ENCODE measurements at regions not wholly inside any gene's neighbourhood (a gene's known extent, or its start where the extent isn't known, plus 50 kb on each side); places are given as distances from the start of the nearest gene placed in this dataset.
A peak's percentile ranks its signal among the peaks of the same experiment; 100 is the strongest.
"Not testable (repeated sequence)": the region's sequence is repeated elsewhere in the genome, so short reads cannot be mapped to it uniquely, and the experiment has no call there.

DNA sequence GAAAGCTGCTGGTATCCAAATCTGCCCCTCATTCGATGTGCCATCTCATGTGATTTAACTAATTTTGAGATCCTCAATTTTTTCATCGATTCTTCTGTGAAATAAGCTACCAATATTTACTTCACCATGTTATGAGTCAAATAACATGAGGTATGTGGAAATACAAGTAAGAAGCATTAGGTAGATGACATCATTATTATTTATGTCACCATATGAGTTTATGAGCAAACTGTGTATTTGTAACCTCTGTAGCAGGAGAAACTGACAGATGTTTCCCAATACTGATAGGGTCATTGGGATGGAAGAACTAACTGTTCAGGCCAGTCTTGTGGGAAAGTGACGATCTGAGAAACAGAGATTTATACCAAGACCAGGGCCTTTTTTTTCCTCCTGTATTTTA lies 229.4 kb upstream of the GOT2 start:
- no peak for DNase-seq

DNA sequence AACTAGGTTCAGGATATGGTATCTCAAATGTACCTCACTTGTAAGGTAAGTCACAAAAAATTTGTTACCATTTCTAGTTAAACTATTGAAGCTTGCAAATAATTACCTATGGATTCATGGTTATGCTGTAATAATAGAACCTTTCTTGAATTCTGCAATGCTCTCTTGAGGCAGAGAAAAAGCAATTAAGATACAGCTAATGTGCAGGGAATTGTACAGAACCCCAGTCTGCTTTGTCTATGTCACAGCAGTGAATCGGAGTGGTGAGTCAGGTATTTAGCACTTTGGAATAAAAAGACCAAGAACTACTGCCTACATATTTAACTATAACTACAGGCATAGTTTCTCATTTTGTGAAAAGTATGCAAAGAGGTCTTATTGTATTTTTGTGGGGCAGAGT lies 228.7 kb upstream of the GOT2 start:
- no peak for DNase-seq

DNA sequence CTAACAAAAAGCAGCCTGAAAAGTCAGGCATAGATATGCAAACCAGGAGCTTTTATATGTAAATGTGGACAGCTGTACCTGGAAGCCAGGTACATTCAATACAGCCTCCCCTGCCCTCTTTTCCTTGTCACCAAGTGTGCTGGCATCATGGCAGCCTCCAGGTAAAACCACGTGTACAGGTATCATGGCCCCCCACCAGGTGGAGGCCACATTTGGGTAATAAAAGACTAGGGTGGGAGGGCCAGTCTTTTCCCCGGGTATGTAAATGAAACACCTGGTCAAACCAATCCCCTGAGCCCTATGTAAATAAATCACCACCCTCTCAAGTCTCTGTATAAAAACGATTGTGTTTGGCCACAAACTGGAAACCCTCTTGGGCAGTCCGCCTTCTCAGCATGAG lies 226.4 kb upstream of the GOT2 start:
- peak; percentile 3 for DNase-seq

DNA sequence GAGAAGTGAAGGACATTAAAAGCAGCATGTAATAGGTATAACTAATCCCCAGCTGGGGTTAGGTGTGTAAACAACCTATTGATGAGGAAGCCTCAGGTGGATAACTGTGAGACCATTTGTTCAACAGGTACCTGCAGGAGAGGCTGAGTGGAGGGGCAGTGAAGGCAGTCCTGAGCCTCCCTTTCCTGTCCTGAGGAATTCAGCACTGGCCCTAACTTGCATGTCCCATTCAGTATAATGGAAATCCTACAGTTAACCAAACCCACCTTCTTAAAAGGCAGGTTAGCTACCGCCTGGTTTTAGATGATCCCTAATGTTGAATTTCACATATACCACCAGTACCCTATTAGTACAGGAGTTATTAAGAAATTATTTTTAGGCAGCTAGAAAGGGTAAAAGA lies 225.9 kb upstream of the GOT2 start:
- DNase-seq = no peak

DNA sequence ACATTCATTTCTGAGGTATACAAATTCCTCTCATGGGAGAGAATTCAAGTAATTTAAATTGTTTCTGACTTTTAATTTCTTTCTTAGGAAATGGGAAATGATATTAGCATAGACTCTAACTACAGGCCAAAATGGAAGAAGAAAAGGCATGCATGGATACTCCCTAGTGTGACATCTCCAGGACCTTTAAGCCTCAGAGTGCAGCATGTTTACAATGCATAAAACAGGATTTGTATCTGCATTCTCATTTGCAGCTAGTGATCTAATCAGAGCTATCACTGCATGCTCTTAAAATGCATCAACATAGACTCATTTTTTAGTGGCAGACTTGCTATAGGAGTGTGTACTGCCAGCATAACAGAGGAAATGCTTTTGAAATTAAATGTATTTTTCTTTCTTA lies 224.6 kb upstream of the GOT2 start:
- no peak for DNase-seq

DNA sequence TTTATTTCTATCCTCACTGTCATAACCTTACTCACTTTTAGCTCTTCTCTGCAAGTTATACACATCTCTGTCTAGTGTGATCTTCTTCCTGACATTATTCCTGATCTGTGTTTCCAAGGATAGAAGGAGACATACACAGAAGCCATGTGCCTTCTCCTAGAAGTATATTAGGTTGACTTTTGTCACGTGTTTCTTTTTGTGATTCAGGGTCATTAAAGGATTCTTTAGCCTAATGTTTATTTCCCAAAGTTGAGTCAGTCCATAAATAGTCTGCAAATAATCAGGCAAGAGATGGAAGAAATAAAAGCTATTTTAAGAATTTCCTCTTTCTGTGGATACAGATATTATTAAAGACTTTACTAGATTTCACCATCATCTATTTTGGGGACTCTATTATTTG lies 214.1 kb upstream of the GOT2 start:
- DNase-seq = no peak

DNA sequence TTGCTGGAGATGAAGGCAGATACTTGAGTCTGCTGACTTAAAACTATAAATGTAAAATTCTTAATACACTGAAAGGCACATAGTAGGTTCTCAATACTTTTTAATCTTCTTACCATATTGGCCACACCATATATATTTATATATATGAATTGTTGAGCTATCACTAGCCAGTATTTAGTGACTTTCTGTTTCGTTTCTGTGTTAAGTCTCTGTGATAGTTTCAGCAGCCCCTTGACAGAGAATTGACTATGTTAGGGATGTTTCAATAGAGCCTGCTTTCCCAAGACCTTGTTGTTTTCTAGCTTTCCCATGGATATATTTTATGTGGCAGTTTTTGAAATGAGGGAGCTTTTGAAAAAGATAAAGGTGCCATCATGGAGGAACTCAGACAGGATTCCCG lies 206.5 kb upstream of the GOT2 start:
- DNase-seq = no peak

DNA sequence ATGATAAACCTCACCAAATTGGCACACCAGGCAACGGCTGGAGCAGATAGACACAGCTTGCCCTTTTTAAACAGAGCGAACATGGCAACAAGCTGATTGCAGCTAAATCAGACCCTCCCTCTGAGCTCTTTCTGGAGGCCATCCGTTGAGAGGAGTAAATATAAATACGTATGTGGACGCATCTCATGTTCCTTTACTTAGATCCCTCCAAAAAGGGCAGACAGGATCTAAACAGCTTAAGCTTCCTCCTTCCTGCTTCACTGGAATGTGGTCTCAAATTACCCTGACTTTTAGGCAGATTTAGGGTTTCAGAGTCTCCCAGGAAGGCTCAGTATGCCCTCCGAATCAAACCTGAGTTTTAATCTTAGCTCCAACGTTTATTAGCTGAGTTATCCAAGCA lies 204.7 kb upstream of the GOT2 start:
- no peak for DNase-seq

DNA sequence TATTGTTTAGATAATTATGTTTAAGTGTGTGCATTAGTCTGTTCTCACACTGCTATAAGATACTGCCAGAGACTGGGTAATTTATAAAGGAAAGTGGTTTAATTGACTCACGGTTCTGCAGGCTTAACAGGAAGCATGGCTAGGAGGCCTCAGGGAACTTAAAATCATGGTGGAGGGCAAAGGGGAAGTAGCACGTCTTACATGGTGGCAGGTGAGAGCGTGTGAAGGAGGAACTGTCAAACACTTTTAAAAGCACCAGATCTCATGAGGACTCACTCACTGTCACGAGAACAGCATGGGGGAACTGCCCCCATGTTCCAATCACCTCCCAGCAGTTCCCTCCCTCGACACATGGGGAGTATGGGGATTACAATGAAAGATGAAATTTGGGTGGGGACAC lies 203.5 kb upstream of the GOT2 start:
- no peak for DNase-seq

DNA sequence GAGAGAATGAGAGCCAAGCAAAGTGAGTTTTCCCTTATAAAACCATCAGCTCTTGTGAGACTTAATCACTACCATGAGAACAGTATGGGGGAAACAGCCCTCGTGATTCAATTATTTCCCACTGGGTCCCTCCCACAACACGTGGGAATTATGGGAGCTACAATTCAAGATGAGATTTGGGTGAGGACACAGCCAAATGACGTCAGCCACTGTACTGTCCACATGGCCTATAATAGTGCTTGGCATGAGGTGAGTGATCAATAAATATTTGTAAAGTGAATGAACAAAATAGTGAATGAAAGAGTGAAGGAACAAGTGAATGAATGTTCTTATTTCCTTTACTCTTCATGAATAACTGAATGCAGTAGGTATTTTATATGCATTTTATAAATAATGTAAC lies 199.1 kb upstream of the GOT2 start:
- no peak for DNase-seq

DNA sequence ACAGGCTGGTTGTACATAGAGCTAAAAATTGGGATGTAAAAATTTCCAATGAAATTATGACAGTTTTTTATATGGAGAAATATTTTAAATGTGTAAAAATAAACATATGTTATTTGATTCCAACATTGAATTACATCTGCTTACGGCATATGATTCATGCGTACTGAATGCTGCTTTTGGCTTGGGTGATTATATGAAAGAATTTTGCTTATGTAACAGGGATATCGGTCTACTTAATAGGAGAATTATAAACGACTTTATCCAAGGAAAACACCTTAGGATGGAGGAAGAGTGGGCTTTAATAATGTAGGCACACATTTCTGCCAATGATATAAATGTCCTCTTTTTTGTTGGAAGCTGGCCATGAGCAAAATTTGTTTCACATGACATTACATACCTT lies 197.3 kb upstream of the GOT2 start:
- no peak for DNase-seq

DNA sequence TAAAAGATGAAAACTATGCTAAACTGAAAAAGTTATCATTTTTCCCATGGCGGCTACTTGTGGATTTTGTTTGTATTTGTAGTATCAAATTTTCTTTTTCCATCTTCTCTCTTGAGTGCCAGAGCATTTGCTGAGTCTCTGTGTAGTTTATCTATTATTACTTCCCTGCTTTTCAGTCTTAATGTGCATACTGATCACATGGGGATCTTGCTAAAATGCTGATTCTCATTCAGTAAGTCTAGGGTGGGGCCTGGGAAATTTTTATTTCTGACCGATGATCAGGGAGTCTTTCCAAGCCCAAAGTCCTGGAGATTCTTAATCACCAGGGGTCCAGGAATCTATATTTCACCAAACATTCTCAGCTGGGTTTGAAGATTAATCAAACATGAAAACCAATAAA lies 189.0 kb upstream of the GOT2 start:
- DNase-seq = no peak

DNA sequence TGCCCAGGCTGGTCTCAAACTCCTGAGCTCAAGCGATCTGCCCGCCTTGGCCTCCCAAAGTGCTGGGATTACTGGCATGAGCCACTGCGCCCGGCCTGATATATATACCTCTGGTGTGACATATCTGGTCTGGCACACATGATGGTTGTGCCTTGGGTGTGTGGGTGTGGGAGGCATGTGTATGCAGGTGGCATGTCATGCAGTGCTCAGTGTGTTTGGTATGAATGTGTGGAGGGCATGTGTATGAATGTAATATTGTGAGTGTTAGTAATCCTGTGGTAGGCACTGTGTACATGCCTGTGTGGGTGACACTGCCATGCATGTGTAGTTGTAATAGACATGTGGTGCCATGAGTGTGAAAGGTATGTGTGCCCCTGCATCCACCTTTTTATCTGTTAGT lies 179.3 kb upstream of the GOT2 start:
- no peak for DNase-seq

DNA sequence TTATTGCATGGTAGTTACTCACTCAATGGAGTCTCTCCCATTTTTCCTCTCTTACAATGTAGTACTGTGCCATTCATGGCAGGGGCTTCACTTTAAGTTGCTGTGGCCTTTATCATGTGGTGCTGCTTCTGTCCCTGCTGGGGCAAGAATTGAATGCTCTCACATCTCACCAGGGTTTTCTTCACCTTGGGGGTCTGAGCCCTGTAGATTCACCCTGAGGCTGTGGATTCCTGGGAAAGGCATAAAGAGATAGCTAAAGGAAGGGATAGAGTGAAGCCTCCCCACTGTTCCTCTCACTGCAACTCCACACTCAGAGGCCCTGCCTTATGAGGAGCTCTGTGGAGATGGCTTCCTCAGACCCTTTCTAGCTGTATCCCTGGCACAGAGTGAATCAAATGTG lies 178.5 kb upstream of the GOT2 start:
- no peak for DNase-seq

DNA sequence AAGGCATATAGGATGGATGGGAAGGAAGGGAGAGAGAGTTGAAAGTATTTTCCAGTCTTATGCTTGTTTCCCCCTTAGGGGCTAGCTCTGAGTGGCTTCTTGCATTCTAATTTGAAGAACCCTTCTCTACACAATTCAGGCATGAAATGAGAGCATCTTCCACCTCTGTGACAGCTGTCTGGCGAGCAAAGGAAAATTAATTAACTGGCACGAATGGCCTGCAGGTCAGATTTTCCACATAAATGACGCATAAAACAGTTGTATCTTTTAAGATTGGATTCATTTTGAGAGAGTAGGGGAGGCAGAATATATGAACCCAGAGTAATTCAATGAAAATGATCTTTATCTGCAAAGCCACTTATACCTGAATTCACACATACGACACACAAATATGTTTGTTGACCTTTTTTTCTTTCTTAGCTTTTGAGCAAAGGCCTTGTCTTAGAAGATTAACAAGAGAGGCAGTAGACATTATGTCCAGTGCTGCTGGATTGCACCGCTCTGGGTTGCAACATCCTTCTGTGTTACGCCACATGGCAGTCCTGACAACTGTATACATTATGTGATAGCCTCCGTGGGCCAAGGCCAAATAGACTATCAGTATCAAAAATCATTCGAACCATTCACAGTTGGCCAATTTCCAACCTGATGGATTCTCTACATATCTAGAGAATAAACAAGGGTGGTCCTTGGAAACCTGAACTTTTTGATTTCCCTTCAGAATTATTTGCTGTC lies 173.0 kb upstream of the GOT2 start:
- no peak for DNase-seq

DNA sequence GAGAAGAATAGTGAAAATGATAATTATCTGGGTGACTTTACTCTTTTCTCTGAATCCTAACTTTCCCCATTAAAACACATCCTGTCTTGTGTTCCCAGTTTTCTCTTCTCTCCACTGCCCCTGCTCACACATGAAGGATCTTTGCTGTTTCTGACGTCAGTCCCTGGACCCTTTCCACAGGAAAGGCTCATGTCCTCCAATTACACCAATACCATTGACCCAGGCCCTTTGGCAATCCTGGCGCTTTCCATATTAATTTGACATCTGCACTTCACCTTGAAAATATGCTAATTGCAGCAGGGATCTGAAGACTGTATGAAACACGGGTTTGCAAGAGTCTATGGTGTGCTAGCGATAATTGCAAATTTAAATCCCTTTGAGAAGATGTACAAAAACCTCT lies 170.2 kb upstream of the GOT2 start:
- no peak for DNase-seq

DNA sequence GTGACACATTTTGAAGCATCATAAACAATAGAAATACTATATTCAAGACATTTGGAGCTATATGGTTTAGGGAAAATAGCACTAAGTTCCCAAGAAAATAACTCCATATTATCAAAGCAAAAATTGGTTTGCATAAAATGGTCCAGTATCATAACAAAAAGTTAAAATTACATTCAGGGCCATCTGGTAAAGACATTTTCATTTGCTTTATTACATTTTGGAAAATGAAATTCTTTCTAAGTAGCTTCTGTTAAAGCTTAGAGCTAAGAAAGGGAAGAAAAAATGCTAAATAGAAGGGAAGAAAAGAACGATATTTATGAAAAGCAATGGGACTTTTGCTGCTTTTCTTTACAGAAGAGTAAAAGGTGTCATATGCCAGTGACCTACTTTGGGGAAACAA lies 155.4 kb upstream of the GOT2 start:
- no peak for DNase-seq

DNA sequence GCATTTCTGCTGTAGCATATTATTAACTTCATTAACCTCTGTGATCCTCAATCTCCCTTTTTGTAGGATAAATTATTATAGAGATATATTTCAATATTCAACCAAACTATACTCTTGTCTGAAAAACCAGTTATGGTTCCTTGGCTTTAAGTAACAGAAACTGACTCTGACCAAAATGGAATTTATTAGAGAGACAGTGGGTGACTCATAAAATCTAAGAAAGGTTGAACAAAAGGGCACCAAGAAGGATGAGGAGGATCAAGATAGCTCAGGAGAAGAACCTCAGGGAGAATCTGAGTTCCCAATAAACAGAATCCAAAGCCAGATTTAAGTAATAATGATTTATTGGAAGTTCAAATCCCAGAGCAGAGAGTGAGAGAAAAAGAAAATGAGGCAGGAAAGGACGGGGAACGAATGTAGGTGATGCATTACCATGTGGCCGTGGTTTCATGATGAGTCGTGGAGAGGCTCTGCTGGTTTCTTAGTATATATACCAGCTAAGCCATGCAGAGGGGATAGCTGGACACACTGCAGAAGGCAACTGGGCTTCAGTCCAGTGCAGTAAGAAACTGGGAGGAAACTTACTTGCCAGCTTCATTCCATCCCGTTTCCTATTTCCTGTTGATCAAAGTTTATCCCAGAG lies 151.5 kb upstream of the GOT2 start:
- no peak for DNase-seq

DNA sequence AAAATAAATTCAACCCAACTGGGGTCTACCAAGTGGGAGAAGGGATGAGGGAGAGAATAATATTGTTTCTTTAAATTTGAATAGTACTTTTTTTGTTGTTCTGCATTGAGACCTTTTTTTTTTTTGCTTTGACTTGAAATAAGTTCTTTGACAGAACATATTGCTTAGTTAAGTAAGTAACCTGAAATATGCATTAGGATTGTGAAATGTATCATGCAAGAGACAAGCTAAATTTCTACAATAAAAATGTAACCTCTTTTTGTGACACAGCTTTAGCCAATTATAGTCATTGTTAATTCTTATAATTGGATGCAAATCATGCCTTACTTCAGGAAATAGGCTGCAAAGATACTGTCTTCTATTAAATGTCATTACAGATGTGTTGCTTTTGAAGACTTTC lies 150.0 kb upstream of the GOT2 start:
- DNase-seq = no peak

DNA sequence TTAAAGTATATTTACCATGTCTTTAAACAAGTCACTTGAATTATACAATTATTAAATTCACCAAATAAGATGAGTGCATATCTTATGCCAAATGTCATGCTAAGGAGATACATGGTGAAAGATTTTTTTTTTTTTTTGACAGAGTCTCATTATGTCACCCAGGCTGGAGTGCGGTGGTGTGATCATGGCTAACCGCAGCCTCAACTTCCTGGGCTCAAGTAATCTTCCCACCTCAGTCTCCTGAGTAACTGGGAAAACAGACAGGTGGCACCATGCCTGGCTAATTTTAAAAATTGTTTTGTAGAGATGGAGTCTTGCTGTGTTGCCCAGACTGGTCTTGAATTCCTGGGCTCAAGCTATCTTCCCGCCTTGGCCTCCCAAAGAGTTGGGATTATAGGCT lies 149.0 kb upstream of the GOT2 start:
- DNase-seq = no peak

DNA sequence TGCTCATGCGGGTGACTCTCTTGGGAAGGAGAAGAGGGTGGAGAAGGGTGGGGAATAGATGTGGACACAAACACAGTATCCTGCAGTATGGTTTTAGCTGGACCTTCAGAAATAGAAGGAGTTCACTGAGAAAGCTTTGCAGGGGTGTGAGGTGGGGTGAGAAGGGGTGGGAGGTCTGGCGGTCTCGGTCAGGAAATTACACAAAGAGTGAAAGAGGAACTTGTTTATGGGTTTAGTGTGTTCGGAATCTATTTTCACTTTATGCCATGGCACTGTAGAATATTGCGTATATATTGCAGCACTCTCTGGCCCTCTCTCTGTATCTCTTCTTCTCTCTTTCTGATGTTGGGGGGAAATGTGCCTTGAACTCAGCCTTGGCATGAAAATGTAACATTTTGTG lies 148.2 kb upstream of the GOT2 start:
- no peak for DNase-seq

DNA sequence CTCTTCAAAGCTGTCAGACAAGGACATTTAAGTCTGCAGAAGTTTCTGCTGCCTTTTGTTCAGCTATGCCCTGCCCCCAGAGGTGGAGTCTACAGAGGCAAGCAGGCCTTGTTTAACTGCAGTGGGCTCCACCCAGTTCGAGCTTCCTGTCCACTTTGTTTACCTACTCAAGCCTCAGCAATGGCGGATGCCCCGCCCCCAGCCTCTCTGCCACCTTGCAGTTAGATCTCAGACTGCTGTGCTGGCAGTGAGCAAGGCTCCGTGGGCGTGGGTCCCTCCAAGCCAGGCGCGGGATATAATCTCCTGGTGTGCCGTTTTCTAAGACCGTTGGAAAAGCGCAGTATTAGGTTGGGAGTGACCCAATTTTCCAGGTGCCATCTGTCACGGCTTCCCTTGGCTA lies 144.5 kb upstream of the GOT2 start:
- DNase-seq = not testable (repeated sequence)

DNA sequence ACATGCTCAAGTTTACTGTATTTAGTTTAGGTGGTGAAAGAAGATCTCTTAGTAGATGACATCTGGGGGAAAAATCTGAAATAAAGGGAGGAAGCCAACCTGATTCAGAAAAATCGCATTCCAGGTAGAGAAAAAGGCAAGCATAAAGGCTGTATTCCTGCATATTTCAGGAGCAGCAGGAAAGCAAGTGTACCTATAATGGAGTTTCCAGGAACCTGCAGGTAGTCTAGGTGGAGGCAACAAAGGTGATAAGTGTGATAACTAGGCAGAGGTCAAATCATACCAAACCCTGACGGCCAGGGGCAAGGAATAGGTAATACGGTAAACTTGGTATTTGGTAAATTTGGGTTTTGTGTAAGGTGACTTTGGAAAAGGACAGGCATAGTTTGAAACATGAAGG lies 132.8 kb upstream of the GOT2 start:
- no peak for DNase-seq

DNA sequence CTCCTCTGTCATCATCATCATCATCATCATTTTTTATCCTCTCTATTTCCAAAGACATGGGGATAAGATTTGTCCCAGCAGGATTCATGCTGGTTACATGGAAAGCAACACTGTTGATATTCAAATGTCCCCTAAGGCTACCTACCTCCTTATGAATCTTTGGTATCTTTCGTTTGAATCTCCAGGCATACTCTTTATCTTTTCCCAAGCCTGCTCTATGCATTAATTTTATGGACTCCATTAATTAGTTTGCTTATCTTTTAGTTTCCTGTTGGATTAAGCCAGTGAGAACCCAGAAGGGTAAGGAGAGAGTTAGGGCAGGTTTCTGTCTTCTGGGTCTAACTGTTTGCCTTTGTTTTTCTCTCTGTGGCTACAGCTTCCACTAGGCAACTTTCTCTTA lies 129.6 kb upstream of the GOT2 start:
- DNase-seq = no peak

DNA sequence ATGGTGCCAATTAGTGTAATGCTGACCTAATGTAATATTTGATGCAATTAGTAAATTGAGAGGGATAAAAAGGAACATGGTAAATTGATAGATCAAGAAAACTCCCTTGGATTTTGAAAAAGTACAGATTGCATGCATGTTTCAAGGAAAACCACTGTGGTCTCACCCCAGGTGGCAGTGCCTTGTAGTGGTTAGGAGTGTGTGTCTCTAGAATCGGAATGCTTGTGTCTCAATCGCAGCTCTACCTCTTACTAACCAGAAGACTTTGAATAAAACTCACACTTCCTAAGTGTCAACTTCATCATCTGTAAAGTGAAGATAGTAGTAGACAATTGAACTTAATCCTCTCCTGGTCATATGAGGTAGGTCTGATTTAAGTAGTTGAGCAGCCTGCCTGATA lies 128.9 kb upstream of the GOT2 start:
- DNase-seq = no peak
